SK-N-SH (cell line): ENCODE measurements at regions not wholly inside any gene's neighbourhood (a gene's known extent, or its start where the extent isn't known, plus 50 kb on each side); places are given as distances from the start of the nearest gene placed in this dataset.

Source experiments
- CTCF ChIA-PET: fragments of 300-600, 350-600 bp; formaldehyde crosslinking; extraction: SDS; loops from one replicate; lab custom pipeline; 2021; lab: Yijun Ruan, JAX
- POLR2A ChIA-PET: fragments of 350-600 bp; sonication (Branson Sonifier 250); formaldehyde crosslinking; extraction: SDS; loops from one replicate; lab custom pipeline; 2020; ENCODE audit warnings: antibody characterized with exemption, inconsistent platforms; lab: Yijun Ruan, JAX
- DNase-seq: peaks from one replicate; pipeline ENCODE4 v3.0.0; 2012
- H2AFZ ChIP-seq: fragments of 200-600 bp; sonication (generic); 2 replicates; pipeline ENCODE4 v1.8.1; 2016; ENCODE audit warnings: antibody characterized with exemption, mild to moderate bottlenecking, low read depth
- H3F3A ChIP-seq: fragments of 200-600 bp; sonication (generic); replicated peaks from 2 replicates; pipeline ENCODE3; 2016; ENCODE audit warnings: antibody characterized with exemption, mild to moderate bottlenecking; ENCODE audit not compliant: insufficient read depth
- H3K27ac ChIP-seq, 2 experiments: fragments of 200-500 bp in 1 of 2; fragments of 200-600 bp in 1 of 2; sonication (Bioruptor generic) in 1 of 2; sonication (generic), shearing (Covaris generic) in 1 of 2; 2 replicates each; pipeline versions ENCODE4 v1.5.1 to v1.6.1; 2014 to 2016; ENCODE audit warnings: low read depth in 2 of 2, inconsistent platforms in 1 of 2, low read length in 1 of 2, mild to moderate bottlenecking in 1 of 2, mixed read lengths in 1 of 2
- H3K27me3 ChIP-seq: fragments of 200-600 bp; sonication (generic), shearing (Covaris generic); 2 replicates; pipeline ENCODE4 v1.6.1; 2016; ENCODE audit warnings: mixed run types; ENCODE audit not compliant: insufficient read depth
- H3K36me3 ChIP-seq, 2 experiments: fragments of 200-500 bp in 1 of 2; fragments of 200-600 bp in 1 of 2; sonication (Bioruptor generic) in 1 of 2; sonication (generic) in 1 of 2; replicated peaks in 1 of 2; 2 replicates each; pipeline versions ENCODE3 to v1.5.1; 2014 to 2016; ENCODE audit warnings: low read length in 1 of 2, mild to moderate bottlenecking in 1 of 2; ENCODE audit not compliant: insufficient read depth in 2 of 2, control insufficient read depth in 1 of 2
- H3K4me1 ChIP-seq, 2 experiments: fragments of 200-500 bp in 1 of 2; fragments of 200-600 bp in 1 of 2; sonication (Bioruptor generic) in 1 of 2; sonication (generic), shearing (Covaris generic) in 1 of 2; 2 replicates each; pipeline versions ENCODE4 v1.5.1 to v1.6.1; 2014 to 2016; ENCODE audit warnings: low read depth in 1 of 2, low read length in 1 of 2, mixed run types in 1 of 2; ENCODE audit not compliant: insufficient read depth in 2 of 2, control insufficient read depth in 1 of 2
- H3K4me2 ChIP-seq: fragments of 200-600 bp; sonication (generic), shearing (Covaris generic); 2 replicates; pipeline ENCODE4 v1.6.1; 2017; ENCODE audit warnings: mixed run types
- H3K4me3 ChIP-seq, 2 experiments: fragments of 200-500 bp in 1 of 2; fragments of 200-600 bp in 1 of 2; sonication (Bioruptor generic) in 1 of 2; sonication (generic), shearing (Covaris generic) in 1 of 2; 2 replicates each; pipeline versions ENCODE4 v1.5.1 to v1.8.1; 2014 to 2016; ENCODE audit warnings: low read depth in 2 of 2, inconsistent platforms in 1 of 2, low read length in 1 of 2, mild to moderate bottlenecking in 1 of 2, mixed read lengths in 1 of 2, moderate library complexity in 1 of 2
- H3K79me2 ChIP-seq: fragments of 200-600 bp; sonication (generic); 2 replicates; pipeline ENCODE4 v1.8.1; 2017; ENCODE audit warnings: mild to moderate bottlenecking; ENCODE audit not compliant: insufficient read depth
- H3K9ac ChIP-seq: fragments of 200-600 bp; sonication (generic); 2 replicates; pipeline ENCODE4 v1.6.1; 2017; ENCODE audit warnings: mixed run types
- H3K9me2 ChIP-seq: fragments of 200-600 bp; sonication (generic); 2 replicates; pipeline ENCODE4 v1.6.1; 2017; ENCODE audit warnings: mixed run types
- H3K9me3 ChIP-seq: fragments of 200-600 bp; sonication (generic); 2 replicates; pipeline ENCODE4 v1.6.1; 2017; ENCODE audit warnings: mixed run types, mild to moderate bottlenecking, moderate library complexity
- H4K20me1 ChIP-seq: fragments of 200-600 bp; sonication (generic); 2 replicates; pipeline ENCODE4 v1.6.1; 2017; ENCODE audit warnings: mild to moderate bottlenecking, mixed run types; ENCODE audit not compliant: insufficient read depth
- EZH2phosphoT487 ChIP-seq: fragments of 200-600 bp; sonication (generic); IDR thresholded peaks from 2 replicates; pipeline ENCODE4 v1.6.1; 2017; ENCODE audit warnings: low read depth, mixed run types, mild to moderate bottlenecking, antibody characterized with exemption, moderate library complexity, borderline replicate concordance
- FOXM1 ChIP-seq: IDR thresholded peaks from 2 replicates; pipeline ENCODE4 v1.4.0; 2012; ENCODE audit warnings: low read depth, mild to moderate bottlenecking
- MEF2A ChIP-seq: IDR thresholded peaks from 2 replicates; pipeline ENCODE4 v1.4.0; 2012; ENCODE audit warnings: low read depth, borderline replicate concordance
- MXI1 ChIP-seq: IDR thresholded peaks from 2 replicates; pipeline ENCODE4 v1.6.1; 2012; ENCODE audit warnings: mild to moderate bottlenecking, low read depth, low read length, improper control_type of control experiment
- NRF1 ChIP-seq: IDR thresholded peaks from 2 replicates; pipeline ENCODE4 v1.6.1; 2012; ENCODE audit warnings: low read depth, mild to moderate bottlenecking, low read length
- RFX5 ChIP-seq: IDR thresholded peaks from 2 replicates; pipeline ENCODE4 v1.6.1; 2012; ENCODE audit warnings: mild to moderate bottlenecking, improper control_type of control experiment, low read length
- TAF1 ChIP-seq: IDR thresholded peaks from 2 replicates; pipeline ENCODE4 v1.6.1; 2012; ENCODE audit warnings: low read depth, mild to moderate bottlenecking, low read length, moderate library complexity, borderline replicate concordance
- TCF12 ChIP-seq: IDR thresholded peaks from 2 replicates; pipeline ENCODE4 v1.4.0; 2012
- TEAD4 ChIP-seq: IDR thresholded peaks from 2 replicates; pipeline ENCODE4 v1.4.0; 2012; ENCODE audit warnings: mild to moderate bottlenecking, borderline replicate concordance; ENCODE audit not compliant: insufficient read depth
- USF2 ChIP-seq: fragments of 150-350 bp; IDR thresholded peaks from 2 replicates; pipeline ENCODE4 v1.6.1; 2017; ENCODE audit warnings: antibody characterized with exemption, low read length, low read depth, borderline replicate concordance
- WGBS: methylation state at CpG from one replicate; pipeline ENCODE4 v1.1.6; 2017; ENCODE audit warnings: low lambda C conversion rate; 5-methylcytosine and 5-hydroxymethylcytosine counted together
- TF ChIP-seq, protein P1 (sequence below): IDR thresholded peaks from 2 replicates; pipeline ENCODE4 v1.4.0; 2012; ENCODE audit warnings: low read depth, borderline replicate concordance
- TF ChIP-seq, protein P2 (sequence below): fragments of 150-350 bp; IDR thresholded peaks from 2 replicates; pipeline ENCODE4 v1.6.1; 2016; ENCODE audit warnings: mild to moderate bottlenecking, low read depth, low read length

GRCh38 chr9:85204176-85204575, 534.6 kb downstream of the NTRK2 start:
- CTCF ChIA-PET = no interaction called here
- 56% methylated on average over 3 of the region's 3 CpGs for WGBS
- no peak overlapping the region for H3K9ac ChIP-seq
- TF ChIP-seq MXI1 (no peak), EZH2phosphoT487 (no peak), TCF12 (no peak), TEAD4 (no peak), USF2 (no peak), MEF2A (no peak)
- TF ChIP-seq, all 33 proteins: peak for 0
- no peaks in the 10 kb centered on the region for H3K27me3 ChIP-seq
- no peaks in the 10 kb centered on the region for H3K36me3 ChIP-seq
- no peak overlapping the region for H2AFZ ChIP-seq
- no peaks in the 10 kb centered on the region for H4K20me1 ChIP-seq
- H3K27ac ChIP-seq = no peak overlapping the region
- no peaks in the 10 kb centered on the region for H3K79me2 ChIP-seq
- H3F3A ChIP-seq = no peaks in the 10 kb centered on the region
- H3K4me3 ChIP-seq = no peak overlapping the region
- no peak for DNase-seq
- POLR2A ChIA-PET = no interaction called here
- no peaks in the 10 kb centered on the region for H3K9me3 ChIP-seq
- no peak overlapping the region for H3K4me2 ChIP-seq
- H3K9me2 ChIP-seq = no peaks in the 10 kb centered on the region
- H3K4me1 ChIP-seq = no peaks in the 10 kb centered on the region

DNA sequence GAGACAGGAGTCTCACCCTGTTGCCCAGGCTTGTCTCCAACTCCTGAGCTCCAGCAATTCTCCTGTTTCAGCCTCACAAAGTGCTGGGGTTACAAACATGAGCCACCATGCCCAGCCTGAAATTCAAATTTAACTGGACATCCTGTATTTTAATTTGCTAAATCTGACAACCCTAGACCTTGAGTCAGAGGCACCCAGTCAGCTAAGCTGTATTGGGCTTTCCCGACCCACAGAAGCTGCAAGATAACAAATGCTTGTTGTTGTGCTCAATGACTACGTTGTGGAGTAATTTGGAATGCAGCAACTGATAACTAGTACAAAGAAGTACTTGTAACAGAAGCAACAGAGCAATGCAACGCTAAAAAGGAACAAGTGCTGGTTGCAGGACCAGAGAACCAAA, 533.1 kb downstream of the NTRK2 start:
- no peaks in the 10 kb centered on the region for H3K9me2 ChIP-seq

More for the DNA sequence above, 533.1 kb downstream of the NTRK2 start:
- Histone ChIP-seq H3K4me3 (no peak overlapping the region), H3K4me2 (no peak overlapping the region), H2AFZ (no peak overlapping the region), H3K36me3 (no peaks in the 10 kb centered on the region), H4K20me1 (no peaks in the 10 kb centered on the region), H3K9me3 (no peaks in the 10 kb centered on the region), H3K27ac (no peak overlapping the region), H3F3A (no peaks in the 10 kb centered on the region), H3K4me1 (no peaks in the 10 kb centered on the region), H3K9ac (no peak overlapping the region), H3K27me3 (no peaks in the 10 kb centered on the region), H3K79me2 (no peaks in the 10 kb centered on the region)
- ChIA-PET CTCF (interaction anchor here (0.7 kb wide), 1 partner anchor 66 kb away, joined by 3 read pairs; no protein-coding TSS in a partner anchor), POLR2A (no interaction called here)
- no peak for TF ChIP-seq RFX5
- TF ChIP-seq, protein P1, sequence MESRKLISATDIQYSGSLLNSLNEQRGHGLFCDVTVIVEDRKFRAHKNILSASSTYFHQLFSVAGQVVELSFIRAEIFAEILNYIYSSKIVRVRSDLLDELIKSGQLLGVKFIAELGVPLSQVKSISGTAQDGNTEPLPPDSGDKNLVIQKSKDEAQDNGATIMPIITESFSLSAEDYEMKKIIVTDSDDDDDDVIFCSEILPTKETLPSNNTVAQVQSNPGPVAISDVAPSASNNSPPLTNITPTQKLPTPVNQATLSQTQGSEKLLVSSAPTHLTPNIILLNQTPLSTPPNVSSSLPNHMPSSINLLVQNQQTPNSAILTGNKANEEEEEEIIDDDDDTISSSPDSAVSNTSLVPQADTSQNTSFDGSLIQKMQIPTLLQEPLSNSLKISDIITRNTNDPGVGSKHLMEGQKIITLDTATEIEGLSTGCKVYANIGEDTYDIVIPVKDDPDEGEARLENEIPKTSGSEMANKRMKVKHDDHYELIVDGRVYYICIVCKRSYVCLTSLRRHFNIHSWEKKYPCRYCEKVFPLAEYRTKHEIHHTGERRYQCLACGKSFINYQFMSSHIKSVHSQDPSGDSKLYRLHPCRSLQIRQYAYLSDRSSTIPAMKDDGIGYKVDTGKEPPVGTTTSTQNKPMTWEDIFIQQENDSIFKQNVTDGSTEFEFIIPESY = no peak
- no peak for TF ChIP-seq TAF1
- TF ChIP-seq, protein P2, sequence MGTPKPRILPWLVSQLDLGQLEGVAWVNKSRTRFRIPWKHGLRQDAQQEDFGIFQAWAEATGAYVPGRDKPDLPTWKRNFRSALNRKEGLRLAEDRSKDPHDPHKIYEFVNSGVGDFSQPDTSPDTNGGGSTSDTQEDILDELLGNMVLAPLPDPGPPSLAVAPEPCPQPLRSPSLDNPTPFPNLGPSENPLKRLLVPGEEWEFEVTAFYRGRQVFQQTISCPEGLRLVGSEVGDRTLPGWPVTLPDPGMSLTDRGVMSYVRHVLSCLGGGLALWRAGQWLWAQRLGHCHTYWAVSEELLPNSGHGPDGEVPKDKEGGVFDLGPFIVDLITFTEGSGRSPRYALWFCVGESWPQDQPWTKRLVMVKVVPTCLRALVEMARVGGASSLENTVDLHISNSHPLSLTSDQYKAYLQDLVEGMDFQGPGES = no peak
- TF ChIP-seq NRF1 = no peak
- TF ChIP-seq FOXM1 = no peak
- WGBS = 45% methylated on average over 3 of the region's 3 CpGs
- no peak for DNase-seq
